Fibroblast of villous mesenchyme (primary cell): ENCODE measurements at regions not wholly inside any gene's neighbourhood (a gene's known extent, or its start where the extent isn't known, plus 50 kb on each side); places are given as distances from the start of the nearest gene placed in this dataset.

ENCODE experiments used
- DNase-seq: peaks from one replicate; pipeline ENCODE4 v3.0.0-alpha.2; 2010; ENCODE audit warnings: low read depth
- H3K4me3 ChIP-seq: 2 replicates; pipeline ENCODE4 v1.5.1; 2011; ENCODE audit warnings: low read depth, mild to moderate bottlenecking, low read length
- CTCF ChIP-seq: IDR thresholded peaks from 2 replicates; pipeline ENCODE4 v1.5.1; 2012; ENCODE audit warnings: low read depth, mild to moderate bottlenecking, low read length; ENCODE audit not compliant: insufficient read depth

- no peak for TF ChIP-seq CTCF
- no peak overlapping the region for H3K4me3 ChIP-seq
Measured at GRCh38 chr21:20424943-20425342, 573.3 kb upstream of the NCAM2 start.

GRCh38 chr21:20425856-20426255 lies 572.4 kb upstream of the NCAM2 start:
- no peak for DNase-seq
- no peak for TF ChIP-seq CTCF
- no peak overlapping the region for H3K4me3 ChIP-seq

More at GRCh38 chr21:20424943-20425342, 573.3 kb upstream of the NCAM2 start:
- DNase-seq, result no peak

- no peak for DNase-seq
- H3K4me3 ChIP-seq, result no peak overlapping the region
- no peak for TF ChIP-seq CTCF
Measured at GRCh38 chr21:20440338-20440737, 557.9 kb upstream of the NCAM2 start.

GRCh38 chr21:20443558-20444155 lies 554.6 kb upstream of the NCAM2 start:
- TF ChIP-seq CTCF, result no peak
- DNase-seq, result no peak
- H3K4me3 ChIP-seq, result no peak overlapping the region

- no peak for DNase-seq
- TF ChIP-seq CTCF, result no peak
- H3K4me3 ChIP-seq, result no peak overlapping the region
Measured at GRCh38 chr21:20445971-20446370, 552.2 kb upstream of the NCAM2 start.

- no peak overlapping the region for H3K4me3 ChIP-seq
- DNase-seq, result peak; percentile 2
- no peak for TF ChIP-seq CTCF
Measured at GRCh38 chr21:20451046-20451445, 547.2 kb upstream of the NCAM2 start.

GRCh38 chr21:20452935-20453334 lies 545.3 kb upstream of the NCAM2 start:
- H3K4me3 ChIP-seq, result no peak overlapping the region
- DNase-seq, result no peak
- no peak for TF ChIP-seq CTCF
